ENCODE measurements at regions not wholly inside any gene's neighbourhood (a gene's known extent, or its start where the extent isn't known, plus 50 kb on each side); places are given as distances from the start of the nearest gene placed in this dataset.
"Not testable (repeated sequence)": the region's sequence is repeated elsewhere in the genome, so short reads cannot be mapped to it uniquely, and the experiment has no call there.

- no peak overlapping the region for H3K27ac ChIP-seq
- no peak for TF ChIP-seq CTCF (conservative IDR thresholded peaks at IDR 0.05)
These were observed 276.5 kb upstream of the TYRP1 start for GRCh38 chr9:12416716-12417115.

- no peak for TF ChIP-seq CTCF (conservative IDR thresholded peaks at IDR 0.05)
- H3K27ac ChIP-seq: no peak overlapping the region
These were observed 268.9 kb upstream of the TYRP1 start for GRCh38 chr9:12424243-12424642.

- peak; percentile 76 for TF ChIP-seq CTCF (conservative IDR thresholded peaks at IDR 0.05)
- no peak overlapping the region for H3K27ac ChIP-seq
These were observed 267.0 kb upstream of the TYRP1 start for GRCh38 chr9:12425878-12426864.

GRCh38 chr9:12439267-12439666 is 253.9 kb upstream of the TYRP1 start:
- no peak overlapping the region for H3K27ac ChIP-seq
- no peak for TF ChIP-seq CTCF (conservative IDR thresholded peaks at IDR 0.05)

- H3K27ac ChIP-seq: not testable (repeated sequence)
These were observed 252.1 kb upstream of the TYRP1 start for GRCh38 chr9:12441080-12441479.

GRCh38 chr9:12441506-12441905 is 251.7 kb upstream of the TYRP1 start:
- no peak overlapping the region for H3K27ac ChIP-seq
- TF ChIP-seq CTCF (conservative IDR thresholded peaks at IDR 0.05): no peak

GRCh38 chr9:12448246-12448645 is 244.9 kb upstream of the TYRP1 start:
- TF ChIP-seq CTCF (conservative IDR thresholded peaks at IDR 0.05): no peak
- no peak overlapping the region for H3K27ac ChIP-seq

GRCh38 chr9:12457237-12457636 is 235.9 kb upstream of the TYRP1 start:
- no peak for TF ChIP-seq CTCF (conservative IDR thresholded peaks at IDR 0.05)

More at GRCh38 chr9:12457237-12457636, 235.9 kb upstream of the TYRP1 start:
- no peak overlapping the region for H3K27ac ChIP-seq

Measured in VCaP (cell line).